NCI-H524 (cell line): ENCODE measurements at regions not wholly inside any gene's neighbourhood (a gene's known extent, or its start where the extent isn't known, plus 50 kb on each side); places are given as distances from the start of the nearest gene placed in this dataset.

Experiments
- DNase-seq, 2 experiments: peaks; one replicate each; lab custom pipeline; 2025; lab: John Stamatoyannopoulos, UW

GRCh38 chr4:55754754-55755350, 64.7 kb upstream of the EXOC1L start:
- no peak for DNase-seq

GRCh38 chr4:55756208-55756607, 63.4 kb upstream of the EXOC1L start:
- DNase-seq, result no peak

GRCh38 chr4:55757356-55757952, 62.1 kb upstream of the EXOC1L start:
- no peak for DNase-seq

GRCh38 chr4:55758066-55758465, 61.5 kb upstream of the EXOC1L start:
- DNase-seq, result peak in 1 of 2 experiments; percentile 49

GRCh38 chr4:55758570-55758969, 61.0 kb upstream of the EXOC1L start:
- DNase-seq, result peak; percentile 92 to 96

GRCh38 chr4:55762819-55763218, 56.8 kb upstream of the EXOC1L start:
- DNase-seq, result peak; percentile 77 to 88

GRCh38 chr4:55763996-55764395, 55.6 kb upstream of the EXOC1L start:
- no peak for DNase-seq

GRCh38 chr4:55765070-55765469, 54.5 kb upstream of the EXOC1L start:
- DNase-seq, result no peak

GRCh38 chr4:55768291-55768690, 51.3 kb upstream of the EXOC1L start:
- DNase-seq, result no peak
